SK-MEL-5 (cell line): ENCODE measurements at regions not wholly inside any gene's neighbourhood (a gene's known extent, or its start where the extent isn't known, plus 50 kb on each side); places are given as distances from the start of the nearest gene placed in this dataset.
A peak's percentile ranks its signal among the peaks of the same experiment; 100 is the strongest.

ENCODE experiments used
- DNase-seq: peaks from one replicate; pipeline ENCODE4 v3.0.0-alpha.2; 2016; ENCODE audit warnings: low read depth, low spot score
- in situ Hi-C: cut with HindIII; loops from 2 replicates; pipeline ENCODE4 v1.10.0; 2016; ENCODE audit warnings: low sequenced_read_pairs, high pct_unique_total_duplicates, low pct_unique_long_range_greater_than_20kb

GRCh38 chr21:39066829-39067780 lies 116.1 kb downstream of the PSMG1 start:
- in situ Hi-C loops = no loop called here

GRCh38 chr21:39065917-39066316 lies 117.3 kb downstream of the PSMG1 start:
- DNase-seq = no peak
- in situ Hi-C loops = no loop called here

More at GRCh38 chr21:39066829-39067780, 116.1 kb downstream of the PSMG1 start:
- no peak for DNase-seq

GRCh38 chr21:39064325-39065012 lies 118.8 kb downstream of the PSMG1 start:
- no peak for DNase-seq
- in situ Hi-C loops = no loop called here

DNA sequence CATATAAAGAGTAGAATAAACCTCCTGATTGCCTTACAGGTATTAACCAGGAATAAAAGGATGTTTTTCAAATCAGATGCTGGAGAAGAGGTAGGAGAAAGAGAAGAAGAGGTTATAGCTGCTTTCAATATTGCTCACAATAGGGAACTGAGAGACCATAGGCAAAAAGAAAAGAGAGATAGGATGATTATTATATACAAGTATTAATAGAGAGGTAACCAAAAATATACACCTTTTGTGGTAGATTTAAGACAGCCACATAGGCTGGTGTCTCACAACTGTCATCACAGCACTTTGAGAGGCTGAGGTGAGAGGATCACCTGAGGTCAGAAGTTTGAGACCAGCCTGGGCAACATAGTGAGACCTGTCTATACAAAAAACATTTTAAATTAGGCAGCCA lies 119.7 kb downstream of the PSMG1 start:
- in situ Hi-C loops = no loop called here
- no peak for DNase-seq

GRCh38 chr21:39062196-39062595 lies 121.1 kb downstream of the PSMG1 start:
- DNase-seq = no peak
- in situ Hi-C loops = no loop called here

GRCh38 chr21:39061766-39062165 lies 121.5 kb downstream of the PSMG1 start:
- no peak for DNase-seq
- in situ Hi-C loops = no loop called here

GRCh38 chr21:39060485-39061083 lies 122.7 kb downstream of the PSMG1 start:
- no peak for DNase-seq
- in situ Hi-C loops = no loop called here

DNA sequence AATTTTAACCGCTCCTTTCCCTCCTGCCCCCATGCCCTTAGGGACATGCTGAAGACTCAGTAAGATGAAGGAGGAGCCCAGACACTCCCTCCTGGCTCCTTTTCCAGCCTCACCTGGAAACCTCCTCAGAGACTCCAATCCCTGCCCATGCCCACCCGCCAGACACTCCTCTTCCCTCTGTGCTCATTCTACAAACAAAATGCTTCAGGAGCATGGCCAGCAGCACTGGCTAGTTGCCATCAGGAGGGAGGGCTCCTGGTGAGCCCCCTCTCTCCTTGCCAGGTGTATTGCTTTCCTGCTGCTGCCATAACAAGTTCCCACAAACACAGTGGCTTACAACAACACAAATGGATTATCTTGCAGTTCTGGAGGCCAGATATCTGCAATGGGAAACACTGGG lies 126.1 kb downstream of the PSMG1 start:
- in situ Hi-C loops = no loop called here
- no peak for DNase-seq

GRCh38 chr21:39056636-39057035 lies 126.6 kb downstream of the PSMG1 start:
- no peak for DNase-seq
- in situ Hi-C loops = no loop called here

GRCh38 chr21:39055167-39055767 lies 128.0 kb downstream of the PSMG1 start:
- in situ Hi-C loops = no loop called here
- DNase-seq = no peak

- in situ Hi-C loops = no loop called here
- DNase-seq = no peak
These were observed 129.2 kb downstream of the PSMG1 start for GRCh38 chr21:39054066-39054465.

DNA sequence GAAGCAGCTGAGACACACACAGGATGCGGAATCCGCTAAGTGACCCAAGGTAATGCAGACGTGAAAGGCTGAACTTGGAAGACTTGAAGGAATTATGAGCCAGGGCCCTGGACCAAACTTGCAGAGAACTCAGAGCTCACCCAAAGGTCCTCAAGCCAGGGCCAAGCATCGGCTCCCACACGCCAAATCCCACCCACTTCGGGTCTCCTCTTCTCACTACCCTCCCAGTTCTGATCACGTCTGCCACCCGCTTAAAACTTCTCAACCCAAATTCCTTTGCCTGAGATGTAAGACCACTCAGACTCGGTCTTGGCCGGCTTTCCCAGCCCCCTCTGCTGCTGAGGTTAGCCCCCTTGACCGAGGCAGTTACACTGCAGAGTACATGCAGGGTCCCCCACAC lies 130.1 kb downstream of the PSMG1 start:
- DNase-seq = no peak
- in situ Hi-C loops = no loop called here

DNA sequence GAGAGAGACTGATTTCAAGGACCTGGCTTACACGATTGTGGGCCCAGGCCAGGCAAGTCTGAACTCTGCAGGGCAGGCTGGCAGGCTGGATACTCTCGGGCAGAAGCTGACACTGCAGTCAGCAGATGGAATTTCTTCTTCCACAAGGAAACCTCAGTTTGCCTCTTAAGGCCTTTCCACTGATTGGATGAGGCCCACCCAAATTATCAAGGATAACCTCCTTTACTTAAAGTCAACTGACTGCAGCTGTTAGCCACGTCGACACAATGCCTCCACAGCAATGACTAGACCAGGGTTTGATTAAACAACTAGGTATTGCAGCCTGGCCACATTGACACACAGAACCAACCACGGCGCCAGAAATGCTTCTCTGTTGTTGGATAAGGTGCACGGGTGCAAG lies 130.5 kb downstream of the PSMG1 start:
- in situ Hi-C loops = no loop called here
- DNase-seq = no peak

DNA sequence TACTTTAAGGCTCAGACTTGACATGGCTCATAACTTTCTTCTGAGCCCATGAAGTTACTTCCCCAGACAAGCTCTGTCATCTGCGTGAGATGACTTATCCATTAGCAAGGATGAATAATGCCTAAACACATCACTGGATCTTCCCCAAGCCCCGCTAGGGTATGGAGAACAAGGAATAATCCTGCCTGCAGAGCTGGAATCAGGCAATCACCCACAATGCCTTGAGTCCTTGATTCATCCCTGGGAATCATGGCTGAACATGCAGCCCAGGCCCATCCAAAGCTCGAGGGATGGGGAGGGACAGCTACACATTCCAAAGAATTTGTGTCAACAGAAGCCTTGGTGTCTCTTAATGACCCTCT lies 131.7 kb downstream of the PSMG1 start:
- no peak for DNase-seq
- in situ Hi-C loops = no loop called here

GRCh38 chr21:39050841-39051587 lies 132.2 kb downstream of the PSMG1 start:
- no peak for DNase-seq
- in situ Hi-C loops = no loop called here

- DNase-seq = no peak
- in situ Hi-C loops = no loop called here
These were observed 134.7 kb downstream of the PSMG1 start for GRCh38 chr21:39048574-39048973.

DNA sequence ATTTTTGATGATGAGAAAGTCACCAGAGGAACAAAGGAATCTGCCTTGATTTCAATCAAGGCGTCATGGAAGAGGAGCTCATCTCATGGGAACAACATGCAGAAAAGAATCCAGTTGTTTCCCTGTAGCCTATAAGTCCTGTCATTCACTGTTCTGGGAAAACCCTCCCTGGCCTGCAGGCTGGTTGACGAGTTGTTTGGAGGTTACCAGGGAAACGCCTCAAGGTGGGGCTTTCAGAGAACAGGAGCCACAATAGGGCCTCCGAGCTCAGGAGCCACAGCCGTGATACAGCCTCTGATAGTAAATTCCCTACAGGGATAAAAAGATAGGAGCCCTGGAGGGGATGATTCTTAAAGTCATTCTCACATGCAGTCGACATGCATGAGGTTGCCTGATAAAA lies 135.2 kb downstream of the PSMG1 start:
- in situ Hi-C loops = no loop called here
- DNase-seq = peak; percentile 50

DNA sequence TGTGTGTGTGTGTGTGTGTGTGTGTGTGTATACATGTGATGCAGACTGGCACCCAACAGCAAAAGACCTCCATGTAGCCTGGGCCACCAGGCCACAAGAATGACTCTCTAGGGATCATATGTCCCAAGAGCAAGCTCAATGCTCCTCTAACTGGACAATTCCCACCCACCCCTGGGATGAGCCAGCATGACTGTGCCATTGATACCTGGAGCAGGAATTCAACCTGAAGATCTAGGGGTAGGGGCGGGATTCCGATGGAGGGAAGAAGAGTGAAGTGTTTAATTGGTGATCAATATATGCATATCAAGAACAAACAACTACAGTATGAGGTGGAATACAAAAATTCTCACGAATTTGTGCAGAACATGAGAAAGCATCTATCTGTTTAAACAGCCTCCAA lies 136.2 kb downstream of the PSMG1 start:
- in situ Hi-C loops = no loop called here
- no peak for DNase-seq
